ENCODE measurements at regions not wholly inside any gene's neighbourhood (a gene's known extent, or its start where the extent isn't known, plus 50 kb on each side); places are given as distances from the start of the nearest gene placed in this dataset.

DNA sequence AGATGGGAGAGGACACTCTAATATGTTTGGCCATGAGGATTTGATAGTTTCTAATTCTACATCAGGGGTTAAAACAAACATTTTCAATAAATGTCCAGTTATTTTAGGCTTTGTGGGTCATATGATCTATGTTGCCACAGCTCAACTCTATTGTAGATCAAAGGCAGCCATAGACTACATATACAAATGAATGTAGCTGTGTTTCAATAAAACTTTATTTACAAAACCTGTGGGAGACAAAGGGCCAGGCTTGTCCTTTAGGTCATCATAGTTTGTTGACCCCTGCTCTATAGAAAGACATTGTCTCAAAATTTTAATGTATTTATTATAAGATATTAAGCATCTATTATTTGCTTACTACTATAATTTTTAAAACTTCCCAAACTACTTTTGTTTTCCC, 325.4 kb upstream of the MEF2C start:
- H3K4me2 ChIP-seq (ENCODE audit: insufficient read depth in 1 of 2, low read depth in 2 of 2, low read length in 2 of 2): no peak overlapping the region
- CTCF ChIA-PET (ENCODE audit: partially characterized antibody): no interaction called here
- H2BK5ac ChIP-seq (ENCODE audit: low read depth, low read length): no peak overlapping the region
- H3K14ac ChIP-seq (ENCODE audit: insufficient read length): no peak overlapping the region
- no peak overlapping the region for H2AFZ ChIP-seq (ENCODE audit: low read length)
- no peaks in the 10 kb centered on the region for H3K9me3 ChIP-seq (ENCODE audit: insufficient read depth in 2 of 2, low read depth in 1 of 2, low read length in 1 of 2)
- POLR2A ChIA-PET (ENCODE audit: partially characterized antibody): no interaction called here
- TF ChIP-seq SP4 (IDR thresholded peaks at IDR 0.05; ENCODE audit: low read length) (no peak), JUN (IDR thresholded peaks at IDR 0.05; ENCODE audit: low read depth, low read length) (no peak), CTBP2 (IDR thresholded peaks at IDR 0.05; ENCODE audit: borderline replicate concordance, insufficient read depth, insufficient read length, low read length) (no peak), ZNF274 (IDR thresholded peaks at IDR 0.05; ENCODE audit: borderline replicate concordance, extremely low read depth, low read length) (no peak), SIX5 (IDR thresholded peaks at IDR 0.05; ENCODE audit: low read depth, low read length) (no peak), KDM5A (IDR thresholded peaks at IDR 0.05; ENCODE audit: low read length) (no peak)
- peak overlapping the region; percentile 6 for H3K56ac ChIP-seq (replicated peaks; ENCODE audit: insufficient read length, low read depth, low read length)
- H2BK20ac ChIP-seq (ENCODE audit: low read length): no peak overlapping the region
- H2BK120ac ChIP-seq (replicated peaks; ENCODE audit: low read depth, low read length): no peak overlapping the region
- no peak overlapping the region for H3K23ac ChIP-seq (ENCODE audit: insufficient read length)
- no peaks in the 10 kb centered on the region for H3K79me1 ChIP-seq (ENCODE audit: low read depth, low read length)
- FAIRE-seq (no peak), DNase-seq (ENCODE audit: low read depth in 1 of 2, low spot score in 2 of 2) (no peak)
- no peak overlapping the region for H3K27ac ChIP-seq (ENCODE audit: low read depth, low read length)
- no peak overlapping the region for H3K18ac ChIP-seq (ENCODE audit: extremely low read depth, low read length)
- H3K79me2 ChIP-seq (ENCODE audit: control insufficient read depth in 1 of 2, insufficient read depth in 2 of 2, low read length in 2 of 2): no peaks in the 10 kb centered on the region
- H3K23me2 ChIP-seq (ENCODE audit: low read depth, low read length): no peaks in the 10 kb centered on the region
- no peak overlapping the region for H4K91ac ChIP-seq (replicated peaks; ENCODE audit: insufficient read length, low read length)
- H3K27me3 ChIP-seq (replicated peaks in 1 of 4; ENCODE audit: control insufficient read depth in 3 of 4, extremely low read depth in 1 of 4, insufficient read depth in 3 of 4, low read length in 3 of 4): no peaks in the 10 kb centered on the region
- no peak overlapping the region for H3K4me3 ChIP-seq (ENCODE audit: extremely low read depth in 1 of 4, insufficient read depth in 2 of 4, low read depth in 3 of 4, low read length in 4 of 4)
- H3K4ac ChIP-seq (replicated peaks; ENCODE audit: insufficient read length, low read depth, low read length): no peak overlapping the region
- no peak overlapping the region for H2BK15ac ChIP-seq (ENCODE audit: low read length)
- no peaks in the 10 kb centered on the region for H3K36me3 ChIP-seq (ENCODE audit: control insufficient read depth in 2 of 4, insufficient read depth in 4 of 4, low read length in 3 of 4)
- no peak overlapping the region for H4K5ac ChIP-seq (ENCODE audit: insufficient read length, low read depth, low read length)
- H3K9ac ChIP-seq (replicated peaks in 1 of 4; ENCODE audit: extremely low read depth in 1 of 4, low read depth in 3 of 4, low read length in 3 of 4): no peak overlapping the region
- H4K8ac ChIP-seq (ENCODE audit: extremely low read depth, insufficient read depth, low read length): no peak overlapping the region
- no peak overlapping the region for H2BK12ac ChIP-seq (ENCODE audit: low read depth, low read length)
- H3K4me1 ChIP-seq (replicated peaks in 1 of 4; ENCODE audit: control insufficient read depth in 3 of 4, insufficient read depth in 4 of 4, low read length in 3 of 4): no peaks in the 10 kb centered on the region
- H4K20me1 ChIP-seq (replicated peaks in 1 of 2; ENCODE audit: control insufficient read depth in 1 of 2, insufficient read depth in 2 of 2, low read length in 2 of 2): no peaks in the 10 kb centered on the region
- H2AK5ac ChIP-seq (ENCODE audit: low read depth, low read length): no peak overlapping the region
